ENCODE measurements at regions not wholly inside any gene's neighbourhood (a gene's known extent, or its start where the extent isn't known, plus 50 kb on each side); places are given as distances from the start of the nearest gene placed in this dataset.

DNA sequence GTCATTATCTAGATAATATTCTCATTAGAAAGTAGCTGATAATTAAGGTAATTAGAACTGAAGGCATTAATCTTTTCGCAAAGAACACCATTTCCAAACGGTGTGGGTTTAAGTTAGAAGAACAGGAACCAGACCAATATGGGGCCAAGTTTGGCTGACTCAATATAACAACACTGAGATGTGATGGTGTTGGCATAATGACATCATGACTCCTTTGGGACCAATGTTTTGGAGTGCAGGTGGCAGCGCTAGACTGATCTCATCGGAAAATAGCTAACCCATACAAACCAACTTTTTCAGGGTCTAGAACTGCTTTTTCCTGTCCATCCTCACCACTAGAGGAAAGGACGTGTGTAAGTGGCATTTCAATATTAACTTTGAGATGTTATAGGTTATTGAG lies 1171.7 kb upstream of the ZEB2 start:
- no peak overlapping the region for H3K4me3 ChIP-seq (ENCODE audit: low read depth, low read length)
- DNase-seq (ENCODE audit: low read depth) = no peak
- TF ChIP-seq, protein P1, sequence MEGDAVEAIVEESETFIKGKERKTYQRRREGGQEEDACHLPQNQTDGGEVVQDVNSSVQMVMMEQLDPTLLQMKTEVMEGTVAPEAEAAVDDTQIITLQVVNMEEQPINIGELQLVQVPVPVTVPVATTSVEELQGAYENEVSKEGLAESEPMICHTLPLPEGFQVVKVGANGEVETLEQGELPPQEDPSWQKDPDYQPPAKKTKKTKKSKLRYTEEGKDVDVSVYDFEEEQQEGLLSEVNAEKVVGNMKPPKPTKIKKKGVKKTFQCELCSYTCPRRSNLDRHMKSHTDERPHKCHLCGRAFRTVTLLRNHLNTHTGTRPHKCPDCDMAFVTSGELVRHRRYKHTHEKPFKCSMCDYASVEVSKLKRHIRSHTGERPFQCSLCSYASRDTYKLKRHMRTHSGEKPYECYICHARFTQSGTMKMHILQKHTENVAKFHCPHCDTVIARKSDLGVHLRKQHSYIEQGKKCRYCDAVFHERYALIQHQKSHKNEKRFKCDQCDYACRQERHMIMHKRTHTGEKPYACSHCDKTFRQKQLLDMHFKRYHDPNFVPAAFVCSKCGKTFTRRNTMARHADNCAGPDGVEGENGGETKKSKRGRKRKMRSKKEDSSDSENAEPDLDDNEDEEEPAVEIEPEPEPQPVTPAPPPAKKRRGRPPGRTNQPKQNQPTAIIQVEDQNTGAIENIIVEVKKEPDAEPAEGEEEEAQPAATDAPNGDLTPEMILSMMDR (IDR thresholded peaks at IDR 0.05; ENCODE audit: insufficient read depth, low read depth, low read length) = no peak

DNA sequence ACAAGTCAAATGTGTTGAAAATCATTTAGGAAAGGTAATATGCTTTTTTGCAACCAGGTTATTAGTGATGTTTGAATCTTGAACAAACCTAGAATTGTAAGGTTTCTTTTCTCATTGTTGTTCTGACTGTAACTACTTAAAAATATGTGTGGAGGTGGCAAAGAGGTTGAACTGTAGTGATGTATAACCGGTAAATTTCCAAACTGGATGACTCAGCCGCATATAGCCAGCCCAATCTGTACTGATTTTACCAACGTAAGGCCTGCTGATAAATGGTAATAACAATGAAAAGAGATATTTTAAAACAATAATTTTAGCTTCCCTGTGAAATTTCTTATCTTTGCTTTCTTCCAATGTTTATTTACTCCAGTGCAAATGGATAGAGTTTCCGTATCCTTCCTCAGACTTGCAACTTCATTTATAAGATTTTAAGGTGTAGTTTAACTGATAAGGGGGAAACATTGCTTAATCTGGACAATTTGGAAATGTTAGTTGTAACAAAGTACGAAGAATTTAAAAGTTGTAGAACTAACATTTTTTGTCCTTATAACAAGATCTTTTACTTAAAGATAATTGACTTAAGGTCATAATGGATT lies 1170.4 kb upstream of the ZEB2 start:
- no peak overlapping the region for H3K4me3 ChIP-seq (ENCODE audit: low read depth, low read length)
- TF ChIP-seq, protein P1 (IDR thresholded peaks at IDR 0.05; ENCODE audit: insufficient read depth, low read depth, low read length) = no peak
- DNase-seq (ENCODE audit: low read depth) = peak; percentile 37

DNA sequence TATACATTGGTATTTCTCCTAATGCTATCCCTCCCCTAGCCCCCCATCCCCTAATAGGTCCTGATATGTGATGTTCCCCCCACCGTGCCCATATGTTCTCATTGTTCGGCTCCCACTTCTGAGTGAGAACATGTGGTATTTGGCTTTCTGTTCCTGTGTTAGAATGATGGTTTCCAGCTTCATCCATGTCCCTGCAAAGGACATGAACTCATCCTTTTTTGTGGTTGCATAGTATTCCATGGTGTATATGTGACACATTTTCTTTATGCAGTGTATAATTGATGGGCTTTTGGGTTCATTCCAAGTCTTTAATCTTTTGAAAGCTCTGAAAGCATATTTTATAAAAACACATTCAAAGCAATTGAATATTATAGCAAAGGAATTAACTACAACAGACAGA lies 1169.4 kb upstream of the ZEB2 start:
- no peak overlapping the region for H3K4me3 ChIP-seq (ENCODE audit: low read depth, low read length)
- TF ChIP-seq, protein P1 (IDR thresholded peaks at IDR 0.05; ENCODE audit: insufficient read depth, low read depth, low read length) = no peak
- DNase-seq (ENCODE audit: low read depth) = no peak

DNA sequence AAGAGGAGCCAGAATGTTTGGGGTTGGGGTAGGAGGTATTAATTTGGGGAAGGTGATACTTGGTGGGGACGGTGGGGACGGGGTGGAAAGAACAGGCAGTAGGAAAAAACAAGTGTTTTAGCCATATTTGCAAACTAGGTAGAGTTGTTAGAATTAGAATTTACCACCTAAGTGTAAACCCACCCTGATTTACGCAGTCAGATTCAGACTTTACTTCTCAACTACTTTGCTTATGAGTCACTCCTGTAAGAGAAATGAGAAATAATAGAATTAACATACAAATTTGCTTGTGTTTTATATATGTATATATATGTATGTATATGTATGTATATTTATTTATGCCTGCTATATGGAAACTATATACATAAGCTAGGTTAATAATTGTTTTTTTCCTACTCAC lies 1168.2 kb upstream of the ZEB2 start:
- TF ChIP-seq, protein P1 (IDR thresholded peaks at IDR 0.05; ENCODE audit: insufficient read depth, low read depth, low read length) = no peak
- no peak for DNase-seq (ENCODE audit: low read depth)
- H3K4me3 ChIP-seq (ENCODE audit: low read depth, low read length) = no peak overlapping the region

DNA sequence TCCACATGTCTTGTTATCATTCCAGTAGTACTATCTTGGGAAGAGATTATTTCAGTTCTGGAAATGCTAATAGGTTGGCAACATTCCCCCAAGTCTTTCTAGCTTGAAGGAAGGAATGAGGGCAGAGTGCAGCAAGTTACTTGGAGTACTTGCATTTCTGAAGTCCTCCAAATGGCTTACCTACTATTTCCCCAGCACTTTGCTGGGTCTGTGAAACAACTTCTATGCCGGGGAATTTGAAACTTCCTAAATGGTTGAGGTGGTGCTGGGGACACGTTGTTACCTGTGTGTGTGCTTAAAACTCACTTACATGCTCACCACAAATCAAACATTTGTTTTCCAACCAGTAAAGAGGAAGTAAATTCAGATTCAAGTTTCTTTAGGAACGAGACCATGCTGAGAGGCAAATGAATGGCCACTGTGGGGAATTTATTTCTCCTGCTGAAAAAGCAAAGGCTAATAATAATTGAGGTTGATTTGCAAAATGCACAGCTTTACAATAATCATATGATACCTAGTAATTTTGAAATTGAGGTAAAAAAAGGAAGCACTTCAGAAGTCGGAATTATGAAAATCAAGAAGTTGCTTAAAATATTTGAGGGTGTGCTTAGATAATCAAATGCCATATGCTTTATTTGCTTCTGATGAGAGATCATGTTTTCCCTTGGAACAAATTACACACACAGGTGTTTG lies 1167.7 kb upstream of the ZEB2 start:
- DNase-seq (ENCODE audit: low read depth) = peak; percentile 48
- TF ChIP-seq, protein P1 (IDR thresholded peaks at IDR 0.05; ENCODE audit: insufficient read depth, low read depth, low read length) = no peak
- H3K4me3 ChIP-seq (ENCODE audit: low read depth, low read length) = no peak overlapping the region

DNA sequence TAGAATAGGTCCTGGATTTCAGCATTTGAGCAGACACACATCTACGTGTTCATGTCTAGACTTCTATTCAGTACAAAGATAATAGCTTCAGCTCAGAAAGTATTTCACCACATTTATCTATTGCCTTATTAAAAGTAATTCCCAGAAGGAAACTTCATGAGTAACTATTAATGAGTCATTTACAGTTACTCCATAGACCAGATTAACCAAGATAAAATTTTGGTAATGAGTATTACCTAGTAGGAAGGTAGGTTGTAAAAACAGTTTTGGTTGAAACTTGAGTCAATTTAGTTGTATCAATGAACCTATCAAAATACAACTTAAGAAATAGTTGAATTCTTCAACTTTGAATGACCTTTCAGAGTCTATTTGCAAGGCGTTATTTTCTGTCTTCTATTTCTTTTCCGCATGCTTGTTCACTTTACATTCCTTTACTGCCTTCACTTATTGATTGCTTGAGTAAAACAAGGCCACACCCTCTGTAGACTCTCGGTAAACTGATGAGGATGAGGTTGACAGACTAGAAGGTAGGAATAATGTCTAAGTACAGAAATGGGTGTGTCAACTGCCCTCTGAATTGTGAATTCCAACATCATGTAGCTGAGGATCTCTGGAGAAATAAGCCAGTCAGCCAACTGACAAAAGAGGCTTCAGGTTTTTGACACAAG lies 1165.6 kb upstream of the ZEB2 start:
- TF ChIP-seq, protein P1 (IDR thresholded peaks at IDR 0.05; ENCODE audit: insufficient read depth, low read depth, low read length) = no peak

More for the DNA sequence above, 1165.6 kb upstream of the ZEB2 start:
- H3K4me3 ChIP-seq (ENCODE audit: low read depth, low read length) = no peak overlapping the region
- DNase-seq (ENCODE audit: low read depth) = peak; percentile 75
